OCI-LY1 (cell line): ENCODE measurements at regions not wholly inside any gene's neighbourhood (a gene's known extent, or its start where the extent isn't known, plus 50 kb on each side); places are given as distances from the start of the nearest gene placed in this dataset.

ENCODE experiments used
- H2AFZ ChIP-seq: fragments of 200-600 bp; sonication (generic), shearing (Covaris generic); 2 replicates; pipeline ENCODE4 v1.6.0; 2014; ENCODE audit warnings: antibody characterized with exemption, mild to moderate bottlenecking, low read length
- H3F3A ChIP-seq: fragments of 200-600 bp; sonication (generic), shearing (Covaris generic); 2 replicates; pipeline ENCODE4 v1.6.0; 2014; ENCODE audit warnings: mild to moderate bottlenecking, antibody characterized with exemption, low read length, moderate library complexity; ENCODE audit not compliant: insufficient read depth
- H3K27ac ChIP-seq: fragments of 200-600 bp; sonication (generic); 2 replicates; pipeline ENCODE4 v1.5.1; 2014; ENCODE audit warnings: low read length, mixed run types, mild to moderate bottlenecking, low read depth; ENCODE audit not compliant: poor library complexity, severe bottlenecking
- H3K27me3 ChIP-seq: fragments of 200-600 bp; sonication (generic); 2 replicates; pipeline ENCODE4 v1.6.0; 2014; ENCODE audit warnings: antibody characterized with exemption, mild to moderate bottlenecking, low read length, moderate library complexity; ENCODE audit not compliant: insufficient read depth
- H3K36me3 ChIP-seq: fragments of 200-600 bp; sonication (generic); 2 replicates; pipeline ENCODE4 v1.6.1; 2014; ENCODE audit warnings: mild to moderate bottlenecking, antibody characterized with exemption, low read length, moderate library complexity, mixed read lengths; ENCODE audit not compliant: insufficient read depth
- H3K4me1 ChIP-seq: fragments of 200-600 bp; sonication (generic); 2 replicates; pipeline ENCODE4 v1.5.1; 2014; ENCODE audit warnings: mild to moderate bottlenecking, low read length, moderate library complexity; ENCODE audit not compliant: insufficient read depth, severe bottlenecking
- H3K4me2 ChIP-seq: fragments of 200-600 bp; sonication (generic), shearing (Covaris generic); 2 replicates; pipeline ENCODE4 v1.6.1; 2014; ENCODE audit warnings: low read length
- H3K4me3 ChIP-seq: fragments of 200-600 bp; sonication (generic); 2 replicates; pipeline ENCODE4 v1.5.1; 2014; ENCODE audit warnings: low read length, low read depth, mild to moderate bottlenecking, mixed read lengths; ENCODE audit not compliant: poor library complexity, severe bottlenecking
- H3K79me2 ChIP-seq: fragments of 200-600 bp; shearing (Covaris generic); 2 replicates; pipeline ENCODE4 v1.6.1; 2016; ENCODE audit warnings: mixed run types, low read length, mixed read lengths; ENCODE audit not compliant: insufficient read depth
- H3K9ac ChIP-seq: fragments of 200-600 bp; sonication (generic), shearing (Covaris generic); 2 replicates; pipeline ENCODE4 v1.6.1; 2014; ENCODE audit warnings: mild to moderate bottlenecking, low read length, mixed read lengths
- H3K9me2 ChIP-seq: fragments of 200-600 bp; sonication (generic), shearing (Covaris generic); 2 replicates; pipeline ENCODE4 v1.6.1; 2014; ENCODE audit warnings: low read depth, mild to moderate bottlenecking, low read length, mixed read lengths
- H3K9me3 ChIP-seq: fragments of 200-600 bp; shearing (Covaris generic); 2 replicates; pipeline ENCODE4 v1.6.1; 2014; ENCODE audit warnings: low read length, mixed read lengths
- H4K20me1 ChIP-seq: fragments of 200-600 bp; sonication (generic), shearing (Covaris generic); 2 replicates; pipeline ENCODE4 v1.6.0; 2016; ENCODE audit warnings: mild to moderate bottlenecking, low read length; ENCODE audit not compliant: insufficient read depth
- CTCF ChIP-seq: fragments of 200-600 bp; sonication (generic), shearing (Covaris generic); IDR thresholded peaks from 2 replicates; pipeline ENCODE4 v1.5.1; 2017; ENCODE audit warnings: mild to moderate bottlenecking, antibody characterized with exemption, low read length, moderate library complexity, mixed read lengths
- EZH2 ChIP-seq: fragments of 200-600 bp; sonication (generic), shearing (Covaris generic); IDR thresholded peaks from 2 replicates; pipeline ENCODE4 v1.8.0; 2017; ENCODE audit warnings: borderline replicate concordance, mixed run types, mild to moderate bottlenecking, antibody characterized with exemption, low read length, moderate library complexity, mixed read lengths

- Histone ChIP-seq H3K4me1 (no peaks in the 10 kb centered on the region), H3K27me3 (no peaks in the 10 kb centered on the region), H3K4me2 (no peak overlapping the region), H3K79me2 (no peaks in the 10 kb centered on the region), H3K9ac (no peak overlapping the region), H3K9me3 (no peaks in the 10 kb centered on the region), H3K9me2 (no peaks in the 10 kb centered on the region), H4K20me1 (no peaks in the 10 kb centered on the region), H3K27ac (no peak overlapping the region), H3K36me3 (no peaks in the 10 kb centered on the region), H3F3A (no peaks in the 10 kb centered on the region), H2AFZ (no peak overlapping the region), H3K4me3 (no peak overlapping the region)
- TF ChIP-seq CTCF, result no peak
- TF ChIP-seq EZH2, result no peak
These were observed 493.9 kb downstream of the TMA16 start for GRCh38 chr4:163988391-163988790.

- H2AFZ ChIP-seq, result no peak overlapping the region
These were observed 494.4 kb downstream of the TMA16 start for GRCh38 chr4:163988865-163989264.

GRCh38 chr4:163991298-163991865, 496.9 kb downstream of the TMA16 start:
- H3K4me2 ChIP-seq, result no peak overlapping the region
- no peak overlapping the region for H3K9ac ChIP-seq
- no peak overlapping the region for H2AFZ ChIP-seq
- no peaks in the 10 kb centered on the region for H3K9me3 ChIP-seq
- H3F3A ChIP-seq, result no peaks in the 10 kb centered on the region
- no peak for TF ChIP-seq CTCF
- no peaks in the 10 kb centered on the region for H4K20me1 ChIP-seq
- H3K4me3 ChIP-seq, result no peak overlapping the region
- no peak overlapping the region for H3K27ac ChIP-seq
- H3K9me2 ChIP-seq, result no peaks in the 10 kb centered on the region
- no peaks in the 10 kb centered on the region for H3K4me1 ChIP-seq
- no peaks in the 10 kb centered on the region for H3K79me2 ChIP-seq
- no peaks in the 10 kb centered on the region for H3K27me3 ChIP-seq
- no peaks in the 10 kb centered on the region for H3K36me3 ChIP-seq

More at GRCh38 chr4:163988865-163989264, 494.4 kb downstream of the TMA16 start:
- Histone ChIP-seq H3K27me3 (no peaks in the 10 kb centered on the region), H3K9me3 (no peaks in the 10 kb centered on the region), H3K4me2 (no peak overlapping the region), H3K4me1 (no peaks in the 10 kb centered on the region), H3K4me3 (no peak overlapping the region), H3K27ac (no peak overlapping the region), H4K20me1 (no peaks in the 10 kb centered on the region), H3K9ac (no peak overlapping the region), H3F3A (no peaks in the 10 kb centered on the region), H3K36me3 (no peaks in the 10 kb centered on the region), H3K79me2 (no peaks in the 10 kb centered on the region), H3K9me2 (no peaks in the 10 kb centered on the region)
- TF ChIP-seq CTCF, result no peak
- no peak for TF ChIP-seq EZH2
